SK-N-MC (cell line): ENCODE measurements at regions not wholly inside any gene's neighbourhood (a gene's known extent, or its start where the extent isn't known, plus 50 kb on each side); places are given as distances from the start of the nearest gene placed in this dataset.

Experiments used
- DNase-seq: peaks from one replicate; pipeline ENCODE4 v3.0.0-alpha.2; 2011; ENCODE audit warnings: low read depth, low spot score
- H3K27ac ChIP-seq: fragments of 200-600 bp; sonication (generic); 2 replicates; pipeline ENCODE4 v1.5.1; 2016; ENCODE audit warnings: mixed run types
- H3K36me3 ChIP-seq: fragments of 200-600 bp; sonication (generic); 2 replicates; pipeline ENCODE4 v1.6.1; 2017; ENCODE audit warnings: antibody characterized with exemption, low read length, mixed read lengths; ENCODE audit not compliant: insufficient read depth
- H3K4me3 ChIP-seq: fragments of 200-600 bp; sonication (generic); 2 replicates; pipeline ENCODE4 v1.5.1; 2016
- H3K9ac ChIP-seq: fragments of 200-600 bp; sonication (generic); 2 replicates; pipeline ENCODE4 v1.8.0; 2017; ENCODE audit warnings: mixed run types, mixed read lengths; ENCODE audit not compliant: insufficient read length
- H3K9me3 ChIP-seq: fragments of 200-600 bp; sonication (generic); 2 replicates; pipeline ENCODE4 v1.6.1; 2017; ENCODE audit warnings: low read depth, mild to moderate bottlenecking, antibody characterized with exemption, low read length, moderate library complexity, mixed read lengths
- EZH2 ChIP-seq: fragments of 200-600 bp; sonication (generic); IDR thresholded peaks from one replicate; pipeline ENCODE4 v1.6.1; 2017; ENCODE audit warnings: antibody characterized with exemption
- FOXP2 ChIP-seq: optimal IDR thresholded peaks from 2 replicates; pipeline ENCODE3; 2011; ENCODE audit warnings: mild to moderate bottlenecking, moderate library complexity; ENCODE audit not compliant: insufficient read depth; ENCODE audit errors: extremely low read length, control extremely low read depth
- POLR2AphosphoS5 ChIP-seq: IDR thresholded peaks from 2 replicates; pipeline ENCODE4 v1.6.1; 2012; ENCODE audit warnings: mild to moderate bottlenecking, low read depth, low read length, borderline replicate concordance

- Histone ChIP-seq H3K9ac (no peak overlapping the region), H3K9me3 (no peaks in the 10 kb centered on the region), H3K27ac (no peak overlapping the region), H3K4me3 (no peak overlapping the region), H3K36me3 (no peaks in the 10 kb centered on the region)
- no peak for DNase-seq
- TF ChIP-seq FOXP2 (no peak), POLR2AphosphoS5 (no peak), EZH2 (no peak)
Observed at GRCh38 chr2:239586651-239587310, 186.0 kb upstream of the HDAC4 start.

DNA sequence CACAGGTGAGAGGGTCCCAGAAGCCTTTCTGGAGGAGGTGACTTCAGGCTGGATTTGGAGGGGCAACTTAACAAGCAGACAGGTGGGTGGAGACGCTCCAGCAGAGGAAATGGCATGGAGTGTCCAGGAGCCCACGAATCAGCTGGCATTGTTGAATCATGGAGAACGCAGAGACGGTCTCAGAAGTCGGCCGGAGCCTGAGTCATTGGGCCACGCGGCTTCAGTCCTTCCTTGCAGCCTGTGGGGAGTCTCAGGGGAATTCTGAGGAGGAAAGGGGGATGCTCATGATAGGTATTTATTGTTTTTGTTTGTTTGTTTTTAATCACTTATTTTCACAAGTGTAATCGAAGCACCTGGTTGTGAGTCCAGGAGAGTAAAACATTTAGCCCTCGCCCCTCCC is 184.6 kb upstream of the HDAC4 start:
- no peak for TF ChIP-seq FOXP2
- no peak for TF ChIP-seq EZH2
- TF ChIP-seq POLR2AphosphoS5 = no peak
- no peak overlapping the region for H3K4me3 ChIP-seq
- H3K9ac ChIP-seq = no peak overlapping the region
- no peaks in the 10 kb centered on the region for H3K36me3 ChIP-seq
- no peaks in the 10 kb centered on the region for H3K9me3 ChIP-seq
- no peak overlapping the region for H3K27ac ChIP-seq
- no peak for DNase-seq

- no peaks in the 10 kb centered on the region for H3K36me3 ChIP-seq
- no peak overlapping the region for H3K9ac ChIP-seq
- DNase-seq = no peak
- no peaks in the 10 kb centered on the region for H3K9me3 ChIP-seq
- TF ChIP-seq FOXP2 (no peak), EZH2 (no peak), POLR2AphosphoS5 (no peak)
- no peak overlapping the region for H3K4me3 ChIP-seq
- no peak overlapping the region for H3K27ac ChIP-seq
Observed at GRCh38 chr2:239584986-239585385, 184.2 kb upstream of the HDAC4 start.

- Histone ChIP-seq H3K27ac (no peak overlapping the region), H3K9ac (no peak overlapping the region), H3K36me3 (no peaks in the 10 kb centered on the region), H3K4me3 (no peak overlapping the region), H3K9me3 (no peaks in the 10 kb centered on the region)
- no peak for TF ChIP-seq EZH2
- no peak for TF ChIP-seq FOXP2
- no peak for TF ChIP-seq POLR2AphosphoS5
- DNase-seq = no peak
Observed at GRCh38 chr2:239583879-239584859, 183.3 kb upstream of the HDAC4 start.

- H3K4me3 ChIP-seq = no peak overlapping the region
- H3K9me3 ChIP-seq = no peaks in the 10 kb centered on the region
- no peak for DNase-seq
- H3K36me3 ChIP-seq = no peaks in the 10 kb centered on the region
- TF ChIP-seq FOXP2 (no peak), POLR2AphosphoS5 (no peak), EZH2 (no peak)
- no peak overlapping the region for H3K9ac ChIP-seq
- no peak overlapping the region for H3K27ac ChIP-seq
Observed at GRCh38 chr2:239583171-239583878, 182.5 kb upstream of the HDAC4 start.

DNA sequence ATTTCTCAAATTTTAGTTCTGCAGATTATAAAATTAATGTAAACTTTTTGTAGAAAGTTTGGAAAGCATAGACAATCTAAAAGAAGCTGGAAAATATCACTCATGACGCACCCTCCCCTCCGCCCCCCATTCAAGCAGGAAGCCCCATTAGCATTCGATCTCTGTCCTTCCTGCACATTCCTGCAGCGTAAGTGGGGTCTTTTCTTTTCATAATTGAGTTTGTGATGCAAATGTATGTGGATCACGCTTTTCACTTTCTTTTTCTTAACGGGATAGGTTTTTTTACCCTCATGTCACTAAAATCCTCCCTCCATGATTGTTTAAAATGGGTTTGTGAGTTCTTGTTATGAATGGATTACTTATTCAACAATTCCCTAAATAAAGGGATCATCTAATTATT is 181.7 kb upstream of the HDAC4 start:
- Histone ChIP-seq H3K27ac (no peak overlapping the region), H3K9ac (no peak overlapping the region), H3K4me3 (no peak overlapping the region), H3K9me3 (no peaks in the 10 kb centered on the region), H3K36me3 (no peaks in the 10 kb centered on the region)
- no peak for TF ChIP-seq EZH2
- no peak for TF ChIP-seq FOXP2
- TF ChIP-seq POLR2AphosphoS5 = no peak
- no peak for DNase-seq

DNA sequence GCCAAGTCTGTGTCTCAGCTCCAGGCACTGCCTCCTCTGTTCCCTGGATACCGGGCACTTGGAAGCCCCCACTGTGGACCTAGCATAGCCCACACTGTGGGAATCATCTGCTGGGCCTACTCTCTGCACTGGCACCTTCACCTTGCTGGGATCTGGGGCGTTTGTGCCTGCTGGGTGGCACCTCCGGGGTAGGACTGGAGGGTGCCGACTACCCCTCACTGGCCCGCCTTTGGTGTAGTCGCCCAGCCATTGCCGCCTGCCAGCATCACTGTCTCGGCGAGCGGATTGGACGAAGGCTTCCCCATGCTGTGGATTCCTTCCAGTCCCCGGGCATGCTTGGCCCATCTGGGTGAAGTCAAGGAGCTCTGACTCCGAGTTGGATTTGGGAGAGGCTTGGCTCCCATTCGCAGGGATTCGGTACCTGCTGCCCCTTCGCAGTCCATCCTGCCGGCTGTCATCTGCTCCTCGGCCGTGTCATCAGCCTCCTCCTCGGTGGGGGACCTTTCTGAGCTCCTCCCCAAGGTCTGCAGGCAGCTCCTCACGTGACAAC is 180.6 kb upstream of the HDAC4 start:
- Histone ChIP-seq H3K36me3 (no peaks in the 10 kb centered on the region), H3K4me3 (no peak overlapping the region), H3K9me3 (no peaks in the 10 kb centered on the region), H3K27ac (no peak overlapping the region), H3K9ac (no peak overlapping the region)
- no peak for DNase-seq
- TF ChIP-seq EZH2 (no peak), POLR2AphosphoS5 (no peak), FOXP2 (no peak)

DNA sequence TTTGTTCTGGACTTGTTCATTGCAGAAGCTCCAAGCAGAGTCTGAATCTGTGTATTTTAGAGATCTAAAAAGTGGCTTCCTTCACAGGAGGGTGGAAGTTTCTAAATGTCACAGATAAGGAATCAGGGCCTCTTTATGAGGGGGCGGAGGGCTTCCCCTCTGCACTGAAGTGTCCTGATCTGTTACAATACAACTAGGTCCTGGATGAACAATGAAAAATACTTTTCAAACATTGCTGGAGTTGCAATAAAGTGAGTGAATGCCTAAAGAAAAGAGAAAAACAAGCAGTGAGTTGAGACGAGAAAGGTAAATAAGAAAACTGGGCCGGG is 179.3 kb upstream of the HDAC4 start:
- no peak overlapping the region for H3K27ac ChIP-seq
- TF ChIP-seq POLR2AphosphoS5 = no peak
- no peak for TF ChIP-seq EZH2
- TF ChIP-seq FOXP2 = no peak
- no peak for DNase-seq
- no peak overlapping the region for H3K9ac ChIP-seq
- no peaks in the 10 kb centered on the region for H3K9me3 ChIP-seq
- no peak overlapping the region for H3K4me3 ChIP-seq
- no peaks in the 10 kb centered on the region for H3K36me3 ChIP-seq
